HG03175 (cell line): ENCODE measurements at regions not wholly inside any gene's neighbourhood (a gene's known extent, or its start where the extent isn't known, plus 50 kb on each side); places are given as distances from the start of the nearest gene placed in this dataset.
"Not testable (repeated sequence)": the region's sequence is repeated elsewhere in the genome, so short reads cannot be mapped to it uniquely, and the experiment has no call there.

Source experiments
- ATAC-seq: cut with Tn5 transposase; IDR thresholded peaks from one replicate; pipeline ENCODE4 v1.9.1; 2021; ENCODE audit warnings: mild to moderate bottlenecking, moderate library complexity; ENCODE audit not compliant: unreplicated experiment

DNA sequence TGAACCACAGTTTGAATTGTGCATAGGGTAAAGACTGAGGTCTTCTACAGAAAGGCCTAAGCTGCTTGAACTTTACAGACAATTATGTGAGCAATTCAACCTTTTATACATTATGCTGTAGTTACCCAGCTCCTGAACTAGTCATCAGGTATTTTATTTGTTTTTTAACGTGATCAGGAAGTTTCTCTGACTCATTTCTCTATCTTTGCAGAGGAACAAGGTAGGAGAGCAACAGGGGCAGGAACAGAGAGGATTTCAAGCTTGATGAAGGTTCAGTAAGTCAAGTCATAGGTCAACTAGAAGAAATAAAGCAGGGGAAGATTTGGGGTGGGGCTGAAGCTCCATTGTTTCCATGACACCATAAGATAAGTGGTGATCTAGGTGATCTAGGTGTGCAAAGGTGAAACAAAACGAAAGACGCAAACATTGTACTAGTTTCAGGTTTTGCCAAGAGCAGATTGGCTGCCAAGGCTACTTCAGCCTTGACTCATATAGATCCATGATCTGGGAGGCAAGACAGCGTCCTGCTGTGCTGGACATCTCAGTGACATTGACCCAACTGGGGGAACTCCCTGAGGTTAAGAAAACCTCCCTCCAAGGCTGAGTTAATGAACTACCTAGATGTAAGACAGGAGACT is 198.1 kb downstream of the DAD1 start:
- ATAC-seq, result peak; percentile 59

DNA sequence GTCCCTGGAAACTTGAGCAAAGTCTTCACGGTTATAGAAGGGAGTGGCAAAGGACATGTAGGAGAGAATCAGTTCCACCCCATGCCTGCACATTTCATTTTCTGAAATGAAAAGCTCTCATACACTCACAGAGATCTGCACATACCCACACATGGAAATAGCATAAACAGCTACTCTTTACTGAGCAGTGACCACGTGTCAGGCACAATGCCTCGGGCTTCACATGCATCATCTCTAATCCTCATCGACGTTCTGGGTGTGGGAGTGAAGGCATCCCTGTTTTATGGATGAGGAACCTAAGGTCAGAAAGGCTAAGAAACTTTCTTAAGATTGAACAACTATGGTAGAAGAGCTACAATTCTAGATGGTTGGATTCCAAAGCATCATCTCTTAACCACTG is 198.8 kb downstream of the DAD1 start:
- ATAC-seq, result no peak

DNA sequence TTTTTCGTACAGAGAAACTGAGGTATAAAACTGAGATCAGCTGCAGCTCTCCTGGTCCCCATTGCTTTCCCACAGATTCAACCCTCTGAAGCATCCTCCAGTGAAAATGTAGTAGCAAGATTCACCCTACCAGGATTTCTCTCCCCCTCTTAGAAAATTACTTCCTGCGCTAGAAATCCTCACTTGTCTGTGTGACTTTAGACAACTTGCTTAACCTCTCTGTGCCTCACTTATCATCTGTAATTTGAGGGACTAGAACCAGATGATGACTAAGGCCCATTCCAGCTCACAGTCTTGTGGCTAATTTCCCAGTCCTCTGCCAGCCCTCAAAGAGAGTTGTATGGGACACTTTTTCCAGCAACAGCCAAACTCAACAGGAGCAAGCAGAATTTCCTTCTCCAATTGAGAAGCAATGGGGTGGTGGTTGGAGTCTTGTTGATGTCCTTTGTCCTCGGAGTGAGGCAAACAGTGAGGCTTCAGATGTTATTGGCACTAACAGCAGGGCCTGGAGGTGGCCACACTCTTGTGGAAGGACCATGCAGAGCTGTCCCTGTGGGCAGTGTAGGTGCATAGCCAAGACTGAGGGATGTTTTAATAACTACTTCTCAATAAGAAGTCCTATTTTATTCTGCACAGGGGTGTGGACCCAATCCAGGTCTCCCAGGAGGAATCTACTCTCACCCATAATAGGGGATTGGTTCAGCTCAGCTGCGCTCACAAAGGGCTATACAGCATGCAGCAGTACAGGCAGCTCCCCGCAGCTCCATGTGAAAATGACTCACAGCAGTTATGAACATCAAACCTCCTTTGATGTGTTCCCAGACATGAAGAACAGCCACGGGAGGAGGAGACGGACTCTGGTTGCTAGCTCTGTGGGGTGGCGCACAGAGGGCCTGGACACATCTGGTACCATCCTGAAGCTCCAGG is 200.1 kb downstream of the DAD1 start:
- ATAC-seq, result no peak

DNA sequence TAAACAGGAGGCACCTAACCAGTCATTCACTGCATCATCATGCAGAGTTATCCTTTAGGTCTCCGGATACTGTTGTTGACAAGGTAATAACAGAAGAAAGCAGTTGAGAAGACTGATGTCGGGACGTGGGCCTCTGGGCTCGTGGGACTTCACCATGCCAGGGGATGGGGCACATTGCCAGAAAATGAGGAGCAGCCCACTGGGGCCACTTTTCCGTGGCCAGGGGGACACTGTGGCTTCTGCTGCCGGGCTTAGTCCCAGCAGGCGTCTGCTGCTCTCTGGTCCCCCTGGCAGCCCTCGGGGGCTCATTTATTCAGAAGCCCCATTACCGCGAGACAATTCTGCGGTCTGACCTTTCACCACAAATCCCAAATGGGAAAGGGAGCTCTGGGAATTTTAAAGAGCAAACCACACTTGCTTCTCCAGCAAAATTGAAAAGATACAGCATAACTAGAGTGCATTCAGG is 201.2 kb downstream of the DAD1 start:
- no peak for ATAC-seq

DNA sequence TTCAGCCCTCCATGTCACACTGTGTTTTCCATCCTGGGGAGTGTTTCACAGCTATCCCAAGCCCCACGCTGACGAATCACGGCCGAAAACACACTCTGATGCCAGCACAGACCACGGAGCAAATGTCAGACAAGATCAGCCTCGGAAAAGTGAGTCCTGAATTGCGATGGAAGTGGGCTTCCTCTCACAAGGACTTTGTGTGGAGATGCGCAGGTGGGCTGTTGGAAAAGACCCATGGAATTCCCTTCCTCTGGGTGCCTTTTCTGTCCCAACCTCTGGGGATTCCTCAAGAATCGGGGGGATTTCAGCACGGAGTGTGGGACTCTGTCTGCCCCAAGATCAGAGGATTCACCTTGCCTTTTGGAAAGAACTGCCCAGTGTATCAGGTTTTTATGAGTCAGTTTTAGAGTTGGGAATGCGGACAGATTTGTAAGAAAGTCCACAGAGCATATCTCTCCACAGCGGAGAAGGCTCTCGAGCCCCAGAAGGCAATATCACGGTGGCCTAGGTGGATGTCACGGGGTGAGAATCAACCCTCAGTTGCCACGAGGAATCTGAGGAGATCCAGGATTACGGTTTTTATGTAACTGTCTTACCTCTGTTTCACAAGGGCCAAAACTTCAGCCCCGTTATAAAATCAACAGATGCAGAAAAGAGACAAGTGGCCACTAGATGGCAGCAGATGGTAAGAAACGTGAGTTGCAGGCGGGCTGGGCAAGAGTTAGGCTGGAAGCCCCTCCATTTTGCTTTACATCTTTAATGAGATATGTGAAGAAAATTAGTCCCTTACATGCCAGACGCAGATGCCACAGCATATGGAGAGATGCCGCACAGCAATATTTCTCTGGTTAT is 201.9 kb downstream of the DAD1 start:
- no peak for ATAC-seq

DNA sequence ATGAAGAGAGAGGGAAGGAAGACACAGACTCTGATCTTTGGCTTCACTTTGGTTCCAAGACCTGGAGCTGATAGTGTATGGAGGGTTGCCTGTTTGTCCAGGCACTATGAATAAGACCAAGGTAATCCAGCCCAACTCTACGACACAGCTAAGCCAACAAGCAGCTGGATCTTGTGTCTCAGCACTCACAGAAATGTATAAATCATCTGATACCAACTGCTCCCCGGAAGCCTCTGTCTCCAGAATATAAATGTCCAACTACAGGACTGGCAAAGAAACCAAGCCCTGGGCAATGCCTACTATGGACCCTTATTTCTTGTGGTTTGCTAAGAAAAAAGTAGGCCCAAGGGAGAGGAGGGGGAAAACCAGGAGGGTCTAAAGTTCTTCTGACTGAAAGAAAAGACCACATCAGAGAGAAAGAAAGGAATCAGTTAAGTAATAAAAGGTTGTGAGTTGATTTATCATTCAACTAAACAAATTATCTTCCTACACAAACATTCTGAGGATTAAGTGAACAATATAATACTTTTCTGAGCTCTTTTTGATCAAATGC is 204.0 kb downstream of the DAD1 start:
- ATAC-seq, result no peak

DNA sequence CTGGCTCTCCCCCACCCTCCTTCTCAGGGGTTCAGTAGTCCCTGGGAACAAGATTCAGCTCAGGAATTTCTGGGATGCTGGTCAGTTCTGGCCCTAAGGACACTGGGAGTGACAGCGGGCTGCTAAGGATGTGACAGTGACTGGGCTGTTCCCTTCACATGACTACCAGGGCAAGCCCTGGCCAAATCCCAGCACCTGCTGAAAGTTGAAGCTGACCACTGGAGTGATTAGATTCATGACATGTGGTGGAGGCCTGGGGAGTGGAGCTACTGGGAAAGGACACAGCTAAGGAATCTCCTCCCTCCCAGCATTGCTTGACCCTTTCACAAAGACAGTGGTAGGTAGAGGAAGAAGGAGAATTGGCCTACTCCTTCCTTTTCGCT is 204.9 kb downstream of the DAD1 start:
- ATAC-seq, result peak; percentile 13

- ATAC-seq, result peak; percentile 44
Observed at GRCh38 chr14:22383515-22384166, 205.4 kb downstream of the DAD1 start.

- no peak for ATAC-seq
Observed at GRCh38 chr14:22382955-22383354, 206.1 kb downstream of the DAD1 start.

DNA sequence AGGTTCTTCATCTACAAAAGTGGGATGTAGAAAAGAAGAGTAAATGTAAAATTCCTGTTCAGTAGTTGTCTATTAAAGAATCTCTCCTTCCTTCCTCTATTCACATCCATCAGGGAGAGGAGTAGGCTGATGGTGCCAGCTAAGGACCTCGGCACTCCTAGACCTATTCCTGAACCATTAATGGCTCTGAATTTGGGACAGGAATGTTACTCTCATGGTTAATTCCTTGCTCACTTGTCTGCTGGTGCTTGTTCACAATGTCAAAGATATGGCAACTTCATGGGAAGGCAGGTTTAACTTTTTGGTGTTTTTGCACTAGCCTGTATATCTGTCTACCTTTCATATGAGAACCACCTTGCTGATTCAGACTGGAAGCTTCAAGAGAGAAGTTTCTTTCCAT is 206.6 kb downstream of the DAD1 start:
- no peak for ATAC-seq

- ATAC-seq, result no peak
Observed at GRCh38 chr14:22381766-22382165, 207.3 kb downstream of the DAD1 start.

DNA sequence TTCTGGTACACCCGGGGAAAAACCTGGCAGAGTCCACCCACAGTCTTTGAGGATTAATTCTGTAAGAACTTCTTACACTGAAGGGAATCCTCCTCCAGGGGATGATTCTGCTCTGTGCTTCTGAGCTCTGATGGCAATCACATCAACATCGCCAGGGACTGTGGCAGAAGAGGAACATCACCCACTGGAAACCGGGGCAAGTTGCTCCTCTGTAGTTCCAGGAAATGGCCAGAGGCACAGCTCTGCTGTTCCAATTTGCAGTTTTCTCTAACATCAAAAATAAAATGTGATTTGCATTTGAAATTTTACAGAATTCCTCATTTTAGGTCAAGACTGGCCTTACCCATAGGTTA is 207.6 kb downstream of the DAD1 start:
- no peak for ATAC-seq

DNA sequence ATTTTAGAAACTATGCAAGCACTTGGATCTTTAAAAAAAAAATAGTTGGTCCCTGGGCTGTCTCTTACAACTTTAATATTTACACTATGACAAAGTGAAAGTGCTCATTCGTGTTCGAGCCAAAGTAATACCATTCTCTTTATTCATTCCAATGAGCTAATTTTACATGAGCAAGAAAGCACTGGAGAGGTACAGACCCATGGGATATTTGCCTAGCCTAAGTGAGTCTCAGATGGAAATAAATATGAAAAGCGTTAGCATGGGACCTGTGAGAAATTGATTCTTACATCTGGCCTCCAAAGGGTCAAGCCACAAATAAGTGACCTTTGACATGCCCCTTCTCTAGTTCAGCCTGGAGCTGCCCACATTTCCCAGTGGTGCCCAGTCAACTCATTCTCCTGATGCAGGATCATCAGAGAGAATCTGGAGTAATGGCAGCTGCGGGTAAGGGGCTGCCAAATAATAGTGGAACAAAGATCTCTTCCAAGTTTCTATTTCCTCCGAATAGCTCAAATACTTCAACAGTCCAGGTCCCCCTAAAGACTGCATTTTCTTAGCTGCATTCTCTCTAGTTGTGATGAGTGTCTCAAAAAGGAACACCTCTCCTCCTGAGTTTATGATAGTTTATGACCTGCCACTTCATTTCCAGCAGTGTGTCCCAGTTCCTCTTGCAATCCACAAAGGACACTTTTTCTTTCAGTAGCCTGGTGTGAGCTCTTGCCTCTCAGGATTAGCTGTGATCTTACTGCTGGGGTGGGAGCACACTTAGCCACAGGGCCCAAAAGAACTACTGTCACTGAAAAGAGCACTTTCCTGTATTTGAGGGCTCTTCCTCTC is 208.2 kb downstream of the DAD1 start:
- no peak for ATAC-seq

DNA sequence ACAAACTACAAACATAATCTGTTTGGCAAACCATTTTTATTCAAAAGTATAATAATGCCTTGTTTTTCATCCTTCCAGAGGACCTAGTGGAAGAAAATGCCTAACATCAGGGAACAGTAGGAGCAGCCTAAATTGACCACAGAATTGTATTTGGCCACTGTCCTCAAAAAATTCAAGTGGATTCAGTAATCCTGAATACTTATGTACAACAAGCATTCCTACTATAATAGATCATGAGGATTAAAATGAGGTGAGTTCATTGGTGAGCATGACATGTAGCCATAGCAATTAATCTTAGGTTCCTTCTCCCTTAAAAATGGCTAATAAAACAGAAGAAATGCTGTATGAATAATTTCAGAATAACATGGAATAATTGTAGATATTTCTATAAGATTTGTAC is 209.3 kb downstream of the DAD1 start:
- ATAC-seq, result no peak

GRCh38 chr14:22378181-22378580 is 210.8 kb downstream of the DAD1 start:
- ATAC-seq, result no peak

DNA sequence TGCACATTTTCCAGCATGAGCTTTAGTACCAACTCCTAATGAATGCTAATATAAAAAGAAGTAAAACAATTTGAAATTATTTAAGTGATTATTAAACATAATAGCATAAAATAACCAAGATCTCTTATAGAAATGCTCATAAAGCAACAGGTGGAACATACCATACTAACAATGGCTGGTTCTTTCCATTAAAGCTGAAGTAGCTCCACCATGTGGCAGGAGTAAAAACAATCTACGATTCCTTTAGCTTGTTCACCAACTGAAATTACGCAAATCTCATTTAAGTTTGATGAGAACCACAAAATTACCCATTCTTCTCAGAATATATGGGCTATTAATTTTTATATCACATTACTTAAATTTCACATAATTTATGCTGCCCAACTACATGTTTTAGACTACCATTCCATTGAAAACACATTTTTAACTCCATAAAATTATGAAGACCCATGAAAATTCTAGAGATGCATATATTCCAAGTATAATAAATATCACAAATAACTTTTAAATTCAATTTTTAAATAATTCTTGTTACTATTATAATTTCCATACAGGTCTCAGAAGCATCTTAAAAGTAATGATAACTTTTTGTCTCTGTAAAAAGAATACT is 213.6 kb downstream of the DAD1 start:
- no peak for ATAC-seq

GRCh38 chr14:22370084-22370847 is 218.8 kb downstream of the DAD1 start:
- no peak for ATAC-seq

GRCh38 chr14:22358726-22359125 is 230.3 kb downstream of the DAD1 start:
- no peak for ATAC-seq

- not testable (repeated sequence) for ATAC-seq
Observed at GRCh38 chr14:22349281-22349680, 239.7 kb downstream of the DAD1 start.
